Prostate gland (tissue), 2 donors: ENCODE measurements at regions not wholly inside any gene's neighbourhood (a gene's known extent, or its start where the extent isn't known, plus 50 kb on each side); places are given as distances from the start of the nearest gene placed in this dataset.

ENCODE experiments used
- CTCF ChIP-seq, 4 experiments: fragments of 200-600 bp in 2 of 4; fragments of 450-650 bp in 2 of 4; sonication (generic) in 2 of 4; IDR thresholded peaks; 1 replicate in 3 of 4; 2 replicates in 1 of 4; pipeline ENCODE4 v1.5.1; 2016 to 2019; ENCODE audit warnings: antibody characterized with exemption in 4 of 4, mild to moderate bottlenecking in 2 of 4, moderate library complexity in 2 of 4
- POLR2A ChIP-seq: fragments of 450-650 bp; IDR thresholded peaks from one replicate; pipeline ENCODE4 v1.6.1; 2016; ENCODE audit warnings: antibody characterized with exemption, mild to moderate bottlenecking

GRCh38 chr6:82602776-82603175, 239.2 kb downstream of the TPBG start:
- TF ChIP-seq CTCF (IDR thresholded peaks at IDR 0.05): no peak
- TF ChIP-seq POLR2A: no peak
